Activated CD4-positive, alpha-beta memory T cell treated with anti-CD3 and anti-CD28 coated beads for 36 hours (primary cell): ENCODE measurements at regions not wholly inside any gene's neighbourhood (a gene's known extent, or its start where the extent isn't known, plus 50 kb on each side); places are given as distances from the start of the nearest gene placed in this dataset.
"Not testable (repeated sequence)": the region's sequence is repeated elsewhere in the genome, so short reads cannot be mapped to it uniquely, and the experiment has no call there.

ENCODE experiments used
- CTCF ChIA-PET: fragments of 350-600 bp; sonication (Branson Sonifier 250); formaldehyde crosslinking; loops from one replicate; lab custom pipeline; 2021; ENCODE audit warnings: antibody characterized with exemption, inconsistent platforms; lab: Charles Lee
- POLR2A ChIA-PET: fragments of 350-600 bp; sonication (Branson Sonifier 250); formaldehyde crosslinking; loops from one replicate; lab custom pipeline; 2021; ENCODE audit warnings: antibody characterized with exemption; lab: Charles Lee
- DNase-seq: peaks from one replicate; pipeline ENCODE4 v3.0.0-alpha.2; 2020
- H3K27ac Mint-ChIP-seq: one replicate; pipeline ENCODE4 v1.8.0; 2021; ENCODE audit warnings: mixed read lengths
- H3K27me3 Mint-ChIP-seq: one replicate; pipeline ENCODE4 v1.8.0; 2021; ENCODE audit warnings: mixed read lengths
- H3K36me3 Mint-ChIP-seq: one replicate; pipeline ENCODE4 v1.8.0; 2021; ENCODE audit warnings: mixed read lengths
- H3K4me1 Mint-ChIP-seq: one replicate; pipeline ENCODE4 v1.8.0; 2021; ENCODE audit warnings: low read depth, mixed read lengths
- H3K4me3 Mint-ChIP-seq: one replicate; pipeline ENCODE4 v1.8.0; 2021; ENCODE audit warnings: mild to moderate bottlenecking, mixed read lengths
- H3K9me3 Mint-ChIP-seq: one replicate; pipeline ENCODE4 v1.8.0; 2021; ENCODE audit warnings: mixed read lengths
- intact Hi-C: fragments of 100-400 bp; cut with micrococcal nuclease; formaldehyde crosslinking; loops from one replicate; pipeline ENCODE4 v1.15.1; 2023

GRCh38 chr1:170407138-170407537 is 124.8 kb upstream of the GORAB start:
- intact Hi-C loops, result no loop called here
- Mint-ChIP-seq H3K36me3 (no peaks in the 10 kb centered on the region), H3K4me3 (no peak overlapping the region), H3K27me3 (peaks cover 12% of the 10 kb centered on the region), H3K27ac (no peak overlapping the region), H3K4me1 (no peaks in the 10 kb centered on the region), H3K9me3 (no peaks in the 10 kb centered on the region)
- POLR2A ChIA-PET, result no interaction called here
- CTCF ChIA-PET, result no interaction called here
- DNase-seq, result no peak

- Mint-ChIP-seq H3K27ac (no peak overlapping the region), H3K4me3 (no peak overlapping the region), H3K4me1 (no peaks in the 10 kb centered on the region), H3K9me3 (no peaks in the 10 kb centered on the region), H3K27me3 (peaks cover 12% of the 10 kb centered on the region), H3K36me3 (no peaks in the 10 kb centered on the region)
- DNase-seq, result no peak
- CTCF ChIA-PET, result no interaction called here
- intact Hi-C loops, result no loop called here
- POLR2A ChIA-PET, result no interaction called here
Observed at GRCh38 chr1:170407581-170407980, 124.4 kb upstream of the GORAB start.

GRCh38 chr1:170410401-170411166 is 121.4 kb upstream of the GORAB start:
- no peak for DNase-seq
- ChIA-PET POLR2A (no interaction called here), CTCF (interaction anchor here (0.6 kb wide), 1 partner anchor 66 kb away, joined by 4 read pairs; no protein-coding TSS in a partner anchor)
- H3K4me3 Mint-ChIP-seq, result no peak overlapping the region
- peaks cover 10% of the 10 kb centered on the region for H3K27me3 Mint-ChIP-seq
- no peaks in the 10 kb centered on the region for H3K36me3 Mint-ChIP-seq
- H3K27ac Mint-ChIP-seq, result no peak overlapping the region
- H3K4me1 Mint-ChIP-seq, result no peaks in the 10 kb centered on the region
- intact Hi-C loops, result no loop called here
- no peaks in the 10 kb centered on the region for H3K9me3 Mint-ChIP-seq

GRCh38 chr1:170414989-170415709 is 116.8 kb upstream of the GORAB start:
- H3K36me3 Mint-ChIP-seq, result no peaks in the 10 kb centered on the region
- H3K4me3 Mint-ChIP-seq, result no peak overlapping the region
- H3K27ac Mint-ChIP-seq, result no peak overlapping the region
- H3K9me3 Mint-ChIP-seq, result peaks cover 5% of the 10 kb centered on the region
- POLR2A ChIA-PET, result no interaction called here
- CTCF ChIA-PET, result no interaction called here
- intact Hi-C loops, result no loop called here
- H3K4me1 Mint-ChIP-seq, result no peaks in the 10 kb centered on the region
- DNase-seq, result no peak
- peaks cover 7% of the 10 kb centered on the region for H3K27me3 Mint-ChIP-seq

GRCh38 chr1:170415710-170416372 is 116.1 kb upstream of the GORAB start:
- POLR2A ChIA-PET, result no interaction called here
- H3K4me3 Mint-ChIP-seq, result no peak overlapping the region
- no peak overlapping the region for H3K27ac Mint-ChIP-seq
- H3K9me3 Mint-ChIP-seq, result peaks cover 5% of the 10 kb centered on the region
- intact Hi-C loops, result no loop called here
- H3K36me3 Mint-ChIP-seq, result no peaks in the 10 kb centered on the region
- no peaks in the 10 kb centered on the region for H3K4me1 Mint-ChIP-seq
- H3K27me3 Mint-ChIP-seq, result peaks cover 6% of the 10 kb centered on the region
- no peak for DNase-seq
- CTCF ChIA-PET, result no interaction called here

GRCh38 chr1:170424346-170424745 is 107.6 kb upstream of the GORAB start:
- CTCF ChIA-PET, result interaction anchor here (0.6 kb wide), 1 partner anchor 262 kb away, joined by 3 read pairs; no protein-coding TSS in a partner anchor
- no peak overlapping the region for H3K27ac Mint-ChIP-seq
- intact Hi-C loops, result no loop called here
- H3K4me1 Mint-ChIP-seq, result no peaks in the 10 kb centered on the region
- POLR2A ChIA-PET, result no interaction called here
- H3K36me3 Mint-ChIP-seq, result no peaks in the 10 kb centered on the region
- H3K27me3 Mint-ChIP-seq, result peaks cover 17% of the 10 kb centered on the region
- H3K4me3 Mint-ChIP-seq, result no peak overlapping the region
- no peak for DNase-seq
- no peaks in the 10 kb centered on the region for H3K9me3 Mint-ChIP-seq

- Mint-ChIP-seq H3K4me1 (no peaks in the 10 kb centered on the region), H3K36me3 (no peaks in the 10 kb centered on the region), H3K27me3 (peaks cover 17% of the 10 kb centered on the region), H3K4me3 (no peak overlapping the region), H3K9me3 (no peaks in the 10 kb centered on the region), H3K27ac (no peak overlapping the region)
- CTCF ChIA-PET, result interaction anchor here (0.6 kb wide), 1 partner anchor 541 kb away, joined by 3 read pairs; no protein-coding TSS in a partner anchor
- intact Hi-C loops, result no loop called here
- DNase-seq, result no peak
- POLR2A ChIA-PET, result no interaction called here
Observed at GRCh38 chr1:170426596-170426995, 105.4 kb upstream of the GORAB start.

- H3K27ac Mint-ChIP-seq, intact Hi-C loops, DNase-seq, POLR2A ChIA-PET, H3K4me1 Mint-ChIP-seq, H3K4me3 Mint-ChIP-seq, H3K9me3 Mint-ChIP-seq, H3K36me3 Mint-ChIP-seq: not testable (repeated sequence)
- CTCF ChIA-PET, result interaction anchor here (0.6 kb wide), 1 partner anchor 540 kb away, joined by 3 read pairs; no protein-coding TSS in a partner anchor
- H3K27me3 Mint-ChIP-seq, result peaks cover 17% of the 10 kb centered on the region
Observed at GRCh38 chr1:170427002-170427401, 105.0 kb upstream of the GORAB start.

GRCh38 chr1:170436928-170437327 is 95.0 kb upstream of the GORAB start:
- intact Hi-C loops, result no loop called here
- POLR2A ChIA-PET, result no interaction called here
- Mint-ChIP-seq H3K27ac (no peak overlapping the region), H3K27me3 (peaks cover 8% of the 10 kb centered on the region), H3K36me3 (no peaks in the 10 kb centered on the region), H3K4me1 (no peaks in the 10 kb centered on the region), H3K4me3 (no peak overlapping the region), H3K9me3 (peaks cover 5% of the 10 kb centered on the region)
- CTCF ChIA-PET, result no interaction called here
- DNase-seq, result no peak

- Mint-ChIP-seq H3K9me3 (peaks cover 5% of the 10 kb centered on the region), H3K27ac (no peak overlapping the region), H3K4me3 (no peak overlapping the region), H3K27me3 (peaks cover 4% of the 10 kb centered on the region), H3K36me3 (no peaks in the 10 kb centered on the region), H3K4me1 (no peaks in the 10 kb centered on the region)
- ChIA-PET CTCF (no interaction called here), POLR2A (no interaction called here)
- no peak for DNase-seq
- intact Hi-C loops, result no loop called here
Observed at GRCh38 chr1:170445096-170445495, 86.9 kb upstream of the GORAB start.

- Mint-ChIP-seq H3K4me3 (no peak overlapping the region), H3K4me1 (no peaks in the 10 kb centered on the region), H3K27ac (no peak overlapping the region), H3K9me3 (peaks cover 4% of the 10 kb centered on the region), H3K36me3 (no peaks in the 10 kb centered on the region), H3K27me3 (no peaks in the 10 kb centered on the region)
- ChIA-PET CTCF (no interaction called here), POLR2A (no interaction called here)
- DNase-seq, result no peak
- intact Hi-C loops, result no loop called here
Observed at GRCh38 chr1:170448661-170449158, 83.3 kb upstream of the GORAB start.
